Panc1 (cell line): ENCODE measurements at regions not wholly inside any gene's neighbourhood (a gene's known extent, or its start where the extent isn't known, plus 50 kb on each side); places are given as distances from the start of the nearest gene placed in this dataset.

Experiments
- ATAC-seq: fragments of 200-7000 bp; cut with Tn5 transposase; 2 replicates; pipeline ENCODE4 v1.9.1; 2020; ENCODE audit warnings: mild to moderate bottlenecking, moderate library complexity
- BruUV-seq: library from RNA; stranded (reverse); fragments of 400-500 nt; replicated peaks from 2 replicates; lab custom pipeline; 2021; lab: Mats Ljungman, UMichigan
- CTCF ChIA-PET: fragments of 300-600 bp; sonication (Branson Sonifier 250); formaldehyde crosslinking; loops from one replicate; lab custom pipeline; 2022; ENCODE audit warnings: antibody characterized with exemption; lab: Charles Lee
- POLR2A ChIA-PET: fragments of 300-600 bp; sonication (Branson Sonifier 250); formaldehyde crosslinking; loops from one replicate; lab custom pipeline; 2022; ENCODE audit warnings: antibody characterized with exemption; lab: Charles Lee
- DNase-seq: peaks from one replicate; pipeline ENCODE4 v3.0.0-alpha.2; 2010; ENCODE audit warnings: low read depth, low spot score
- H3K27ac ChIP-seq: 2 replicates; pipeline ENCODE4 v1.5.1; 2011; ENCODE audit warnings: mild to moderate bottlenecking, low read length, inconsistent platforms
- H3K27me3 ChIP-seq: fragments of 200-500 bp; sonication (Bioruptor generic); 2 replicates; pipeline ENCODE4 v1.6.0; 2014; ENCODE audit warnings: low read length, inconsistent platforms; ENCODE audit not compliant: control insufficient read depth, insufficient read depth
- H3K36me3 ChIP-seq: fragments of 200-500 bp; sonication (Bioruptor generic); 2 replicates; pipeline ENCODE4 v1.5.1; 2014; ENCODE audit warnings: inconsistent platforms, mild to moderate bottlenecking, low read length, moderate library complexity; ENCODE audit not compliant: control insufficient read depth, insufficient read depth
- H3K4me1 ChIP-seq: 2 replicates; pipeline ENCODE4 v1.5.1; 2011; ENCODE audit warnings: inconsistent platforms, mild to moderate bottlenecking, low read length, moderate library complexity; ENCODE audit not compliant: control insufficient read depth, insufficient read depth
- H3K4me3 ChIP-seq, 2 experiments: 2 replicates each; pipeline ENCODE4 v1.5.1; 2011 to 2012; ENCODE audit warnings: low read depth in 2 of 2, low read length in 2 of 2, mild to moderate bottlenecking in 2 of 2, inconsistent platforms in 1 of 2, moderate library complexity in 1 of 2
- H3K9me3 ChIP-seq: fragments of 200-500 bp; sonication (Bioruptor generic); 2 replicates; pipeline ENCODE4 v1.5.1; 2014; ENCODE audit warnings: low read depth, mild to moderate bottlenecking, inconsistent platforms, low read length, moderate library complexity; ENCODE audit not compliant: control insufficient read depth, insufficient read depth
- POLR2AphosphoS5 ChIP-seq: IDR thresholded peaks from 2 replicates; pipeline ENCODE4 v1.6.1; 2012; ENCODE audit warnings: mild to moderate bottlenecking, low read depth, low read length, moderate library complexity
- SIN3A ChIP-seq: IDR thresholded peaks from 2 replicates; pipeline ENCODE4 v1.6.1; 2012; ENCODE audit warnings: low read depth, mild to moderate bottlenecking, low read length, moderate library complexity, borderline replicate concordance; ENCODE audit not compliant: insufficient read depth
- TCF7L2 ChIP-seq: IDR thresholded peaks from 2 replicates; pipeline ENCODE4 v1.6.1; 2011; ENCODE audit warnings: mild to moderate bottlenecking, low read depth, low read length, inconsistent platforms
- in situ Hi-C: cut with HindIII; loops from 2 replicates; pipeline ENCODE4 v1.10.0; 2016; ENCODE audit warnings: low sequenced_read_pairs, low pct_unique_long_range_greater_than_20kb
- intact Hi-C: fragments of 100-400 bp; cut with micrococcal nuclease; formaldehyde crosslinking; loops from one replicate; pipeline ENCODE4 v1.10.0; 2022; ENCODE audit not compliant: unreplicated experiment
- TF ChIP-seq, protein P1 (sequence below): fragments of 450-650 bp; IDR thresholded peaks from 2 replicates; pipeline ENCODE4 v1.5.1; 2017; ENCODE audit warnings: mild to moderate bottlenecking
- TF ChIP-seq, protein P2 (sequence below), 2 experiments: IDR thresholded peaks; 2 replicates each; pipeline ENCODE4 v1.6.1; 2011 to 2012; ENCODE audit warnings: low read depth in 2 of 2, control low read depth in 1 of 2, low read length in 1 of 2, mild to moderate bottlenecking in 1 of 2, moderate library complexity in 1 of 2; ENCODE audit not compliant: insufficient read depth in 1 of 2

DNA sequence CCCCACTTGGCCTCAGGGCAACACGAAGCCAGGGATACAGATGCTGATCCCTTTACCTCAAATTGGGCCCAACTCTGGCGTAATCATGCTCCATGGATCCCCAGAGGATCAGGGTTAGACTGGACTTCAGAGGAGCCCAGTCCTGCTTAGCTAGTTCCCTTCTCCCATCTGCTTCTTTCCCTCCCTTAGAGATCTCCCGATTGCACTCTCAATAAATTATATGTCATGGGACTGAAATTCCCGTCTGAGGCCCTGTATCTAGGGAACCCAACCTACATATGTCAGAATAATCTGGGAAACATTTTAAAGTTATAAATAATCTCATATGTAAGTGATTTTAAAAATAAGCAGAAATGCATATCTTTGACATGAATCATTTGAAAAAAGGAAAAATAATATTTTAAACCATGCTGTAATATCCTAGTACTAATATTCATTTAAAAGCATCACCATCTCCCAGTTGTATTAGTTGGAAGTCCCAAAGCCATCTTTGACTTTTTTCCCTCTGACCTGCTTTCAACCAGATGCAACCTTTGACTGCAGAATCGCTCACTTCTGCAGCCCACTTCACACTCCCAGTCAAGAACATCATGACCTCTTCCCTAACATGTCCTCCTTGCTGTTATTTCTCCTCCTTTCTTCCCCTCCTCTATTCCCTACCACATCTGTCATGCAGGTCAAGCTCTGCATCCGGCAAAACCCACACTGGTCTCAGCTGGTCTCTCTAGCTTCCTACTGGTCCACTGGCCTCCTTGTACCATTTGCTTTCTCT, 393.6 kb downstream of the BTBD3 start:
- H3K36me3 ChIP-seq = no peaks in the 10 kb centered on the region
- no peaks in the 10 kb centered on the region for H3K27me3 ChIP-seq
- ChIA-PET CTCF (interaction anchor here (0.6 kb wide), 1 partner anchor 822 kb away, joined by 13 read pairs; no protein-coding TSS in a partner anchor), POLR2A (no interaction called here)
- BruUV-seq = no TSS peak
- ATAC-seq = no peak
- no peak overlapping the region for H3K4me3 ChIP-seq
- no peak overlapping the region for H3K27ac ChIP-seq
- intact Hi-C loops = no loop called here
- in situ Hi-C loops = no loop called here
- no peak for DNase-seq
- no peaks in the 10 kb centered on the region for H3K9me3 ChIP-seq
- no peaks in the 10 kb centered on the region for H3K4me1 ChIP-seq
- TF ChIP-seq, protein P1, sequence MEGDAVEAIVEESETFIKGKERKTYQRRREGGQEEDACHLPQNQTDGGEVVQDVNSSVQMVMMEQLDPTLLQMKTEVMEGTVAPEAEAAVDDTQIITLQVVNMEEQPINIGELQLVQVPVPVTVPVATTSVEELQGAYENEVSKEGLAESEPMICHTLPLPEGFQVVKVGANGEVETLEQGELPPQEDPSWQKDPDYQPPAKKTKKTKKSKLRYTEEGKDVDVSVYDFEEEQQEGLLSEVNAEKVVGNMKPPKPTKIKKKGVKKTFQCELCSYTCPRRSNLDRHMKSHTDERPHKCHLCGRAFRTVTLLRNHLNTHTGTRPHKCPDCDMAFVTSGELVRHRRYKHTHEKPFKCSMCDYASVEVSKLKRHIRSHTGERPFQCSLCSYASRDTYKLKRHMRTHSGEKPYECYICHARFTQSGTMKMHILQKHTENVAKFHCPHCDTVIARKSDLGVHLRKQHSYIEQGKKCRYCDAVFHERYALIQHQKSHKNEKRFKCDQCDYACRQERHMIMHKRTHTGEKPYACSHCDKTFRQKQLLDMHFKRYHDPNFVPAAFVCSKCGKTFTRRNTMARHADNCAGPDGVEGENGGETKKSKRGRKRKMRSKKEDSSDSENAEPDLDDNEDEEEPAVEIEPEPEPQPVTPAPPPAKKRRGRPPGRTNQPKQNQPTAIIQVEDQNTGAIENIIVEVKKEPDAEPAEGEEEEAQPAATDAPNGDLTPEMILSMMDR = no peak
- TF ChIP-seq POLR2AphosphoS5 = no peak
- TF ChIP-seq SIN3A = no peak
- TF ChIP-seq, protein P2, sequence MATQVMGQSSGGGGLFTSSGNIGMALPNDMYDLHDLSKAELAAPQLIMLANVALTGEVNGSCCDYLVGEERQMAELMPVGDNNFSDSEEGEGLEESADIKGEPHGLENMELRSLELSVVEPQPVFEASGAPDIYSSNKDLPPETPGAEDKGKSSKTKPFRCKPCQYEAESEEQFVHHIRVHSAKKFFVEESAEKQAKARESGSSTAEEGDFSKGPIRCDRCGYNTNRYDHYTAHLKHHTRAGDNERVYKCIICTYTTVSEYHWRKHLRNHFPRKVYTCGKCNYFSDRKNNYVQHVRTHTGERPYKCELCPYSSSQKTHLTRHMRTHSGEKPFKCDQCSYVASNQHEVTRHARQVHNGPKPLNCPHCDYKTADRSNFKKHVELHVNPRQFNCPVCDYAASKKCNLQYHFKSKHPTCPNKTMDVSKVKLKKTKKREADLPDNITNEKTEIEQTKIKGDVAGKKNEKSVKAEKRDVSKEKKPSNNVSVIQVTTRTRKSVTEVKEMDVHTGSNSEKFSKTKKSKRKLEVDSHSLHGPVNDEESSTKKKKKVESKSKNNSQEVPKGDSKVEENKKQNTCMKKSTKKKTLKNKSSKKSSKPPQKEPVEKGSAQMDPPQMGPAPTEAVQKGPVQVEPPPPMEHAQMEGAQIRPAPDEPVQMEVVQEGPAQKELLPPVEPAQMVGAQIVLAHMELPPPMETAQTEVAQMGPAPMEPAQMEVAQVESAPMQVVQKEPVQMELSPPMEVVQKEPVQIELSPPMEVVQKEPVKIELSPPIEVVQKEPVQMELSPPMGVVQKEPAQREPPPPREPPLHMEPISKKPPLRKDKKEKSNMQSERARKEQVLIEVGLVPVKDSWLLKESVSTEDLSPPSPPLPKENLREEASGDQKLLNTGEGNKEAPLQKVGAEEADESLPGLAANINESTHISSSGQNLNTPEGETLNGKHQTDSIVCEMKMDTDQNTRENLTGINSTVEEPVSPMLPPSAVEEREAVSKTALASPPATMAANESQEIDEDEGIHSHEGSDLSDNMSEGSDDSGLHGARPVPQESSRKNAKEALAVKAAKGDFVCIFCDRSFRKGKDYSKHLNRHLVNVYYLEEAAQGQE (IDR thresholded peaks at IDR 0.05; ENCODE audit: insufficient read depth in 1 of 2, low read depth in 2 of 2, low read length in 1 of 2) = no peak
- no peak for TF ChIP-seq TCF7L2

DNA sequence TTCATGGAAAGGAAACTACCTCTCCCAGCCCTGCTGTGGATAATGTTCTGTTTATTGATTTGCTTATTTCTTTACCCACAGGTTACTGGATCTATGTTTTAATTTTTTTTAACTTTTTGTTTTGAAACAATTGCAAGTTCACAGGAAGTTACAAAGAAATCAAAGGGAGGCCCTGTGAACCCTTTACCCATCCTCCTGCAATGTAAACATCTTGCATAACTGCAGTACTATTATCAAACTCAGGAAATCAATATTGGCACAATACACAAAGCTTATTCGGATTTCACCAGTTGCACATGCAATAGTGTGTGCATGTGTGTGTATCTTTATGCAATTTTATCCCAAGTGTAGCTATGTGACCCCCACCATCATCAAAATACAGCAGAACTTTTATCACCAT, 398.0 kb downstream of the BTBD3 start:
- intact Hi-C loops = no loop called here
- H3K27me3 ChIP-seq = no peaks in the 10 kb centered on the region

DNA sequence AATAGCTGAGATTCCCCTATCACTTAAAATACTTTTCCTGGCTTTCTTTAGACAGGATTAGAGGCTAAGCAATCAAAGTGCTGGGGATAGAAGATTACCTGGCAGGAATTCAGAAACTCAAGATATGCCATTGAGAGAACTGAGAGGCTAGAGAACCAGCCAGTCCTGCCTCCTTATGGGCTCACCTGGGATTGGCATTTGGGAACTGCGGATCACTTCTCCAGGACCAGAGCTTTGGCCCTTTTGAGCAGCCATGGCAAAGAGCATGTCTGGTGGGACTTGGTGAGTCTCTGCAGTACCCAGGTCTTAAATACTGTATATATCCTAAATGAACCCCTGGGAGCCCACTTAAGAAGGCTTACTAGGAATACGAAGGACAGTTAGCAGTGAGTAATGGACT, 399.1 kb downstream of the BTBD3 start:
- intact Hi-C loops (no loop called here), in situ Hi-C loops (no loop called here)
- no peaks in the 10 kb centered on the region for H3K36me3 ChIP-seq
- H3K4me1 ChIP-seq = no peaks in the 10 kb centered on the region
- H3K27ac ChIP-seq = no peak overlapping the region
- CTCF ChIA-PET = no interaction called here
- TF ChIP-seq POLR2AphosphoS5 = no peak
- no peak for TF ChIP-seq TCF7L2
- TF ChIP-seq, protein P2 (IDR thresholded peaks at IDR 0.05; ENCODE audit: insufficient read depth in 1 of 2, low read depth in 2 of 2, low read length in 1 of 2) = no peak
- TF ChIP-seq, protein P1 = no peak
- no peak for TF ChIP-seq SIN3A
- POLR2A ChIA-PET = no interaction called here
- no peaks in the 10 kb centered on the region for H3K9me3 ChIP-seq
- BruUV-seq = no TSS peak
- DNase-seq = no peak
- no peak overlapping the region for H3K4me3 ChIP-seq
- ATAC-seq = no peak
- H3K27me3 ChIP-seq = no peaks in the 10 kb centered on the region

More for the DNA sequence above, 398.0 kb downstream of the BTBD3 start:
- Histone ChIP-seq H3K4me3 (no peak overlapping the region), H3K36me3 (no peaks in the 10 kb centered on the region), H3K9me3 (no peaks in the 10 kb centered on the region), H3K27ac (no peak overlapping the region), H3K4me1 (no peaks in the 10 kb centered on the region)
- ChIA-PET CTCF (no interaction called here), POLR2A (no interaction called here)
- DNase-seq (no peak), ATAC-seq (no peak)
- TF ChIP-seq POLR2AphosphoS5 = no peak
- in situ Hi-C loops = no loop called here
- BruUV-seq = no TSS peak
